PC-9 (cell line): ENCODE measurements at regions not wholly inside any gene's neighbourhood (a gene's known extent, or its start where the extent isn't known, plus 50 kb on each side); places are given as distances from the start of the nearest gene placed in this dataset.

Experiments used
- BruUV-seq: library from RNA; stranded (reverse); fragments of 400-500 nt; replicated peaks from 2 replicates; lab custom pipeline; 2021; lab: Mats Ljungman, UMichigan
- CTCF ChIA-PET: fragments of 300-600 bp; sonication (Branson Sonifier 250); formaldehyde crosslinking; loops from one replicate; lab custom pipeline; 2022; ENCODE audit warnings: antibody characterized with exemption; lab: Charles Lee
- POLR2A ChIA-PET: fragments of 300-600 bp; sonication (Branson Sonifier 250); formaldehyde crosslinking; loops from one replicate; lab custom pipeline; 2022; ENCODE audit warnings: antibody characterized with exemption; ENCODE audit not compliant: unreplicated experiment; lab: Charles Lee
- DNase-seq, 2 experiments: peaks; one replicate each; pipeline versions ENCODE4 v3.0.0 to v3.0.0-alpha.2; 2015 to 2022; ENCODE audit warnings: mixed read lengths in 1 of 2
- H2AFZ ChIP-seq: fragments of 200-600 bp; sonication (generic); 2 replicates; pipeline ENCODE4 v1.8.1; 2017; ENCODE audit warnings: antibody characterized with exemption
- H3F3A ChIP-seq: fragments of 200-600 bp; sonication (generic); 2 replicates; pipeline ENCODE4 v1.8.1; 2017; ENCODE audit warnings: antibody characterized with exemption, mild to moderate bottlenecking, low read depth; ENCODE audit not compliant: insufficient read depth
- H3K27ac ChIP-seq: fragments of 200-600 bp; sonication (generic); 2 replicates; pipeline ENCODE4 v1.6.1; 2016; ENCODE audit warnings: mixed run types
- H3K27me3 ChIP-seq: fragments of 200-600 bp; sonication (generic); 2 replicates; pipeline ENCODE4 v1.6.1; 2016; ENCODE audit warnings: low read depth, mixed run types; ENCODE audit not compliant: insufficient read depth
- H3K36me3 ChIP-seq: fragments of 200-600 bp; sonication (generic); 2 replicates; pipeline ENCODE4 v1.6.1; 2016; ENCODE audit warnings: low read depth, mixed run types
- H3K4me1 ChIP-seq: fragments of 200-600 bp; sonication (generic); replicated peaks from 2 replicates; pipeline ENCODE4 v1.6.1; 2016; ENCODE audit warnings: mixed run types; ENCODE audit not compliant: insufficient read depth
- H3K4me2 ChIP-seq: fragments of 200-600 bp; sonication (generic); 2 replicates; pipeline ENCODE4 v1.6.1; 2017; ENCODE audit warnings: mixed run types
- H3K4me3 ChIP-seq: fragments of 200-600 bp; sonication (generic); 2 replicates; pipeline ENCODE4 v1.6.1; 2016; ENCODE audit warnings: mixed run types
- H3K79me2 ChIP-seq: fragments of 200-600 bp; sonication (generic); 2 replicates; pipeline ENCODE4 v1.6.1; 2017; ENCODE audit warnings: low read depth, mixed run types
- H3K9me2 ChIP-seq: fragments of 200-600 bp; sonication (generic); 2 replicates; pipeline ENCODE4 v1.8.1; 2017; ENCODE audit warnings: mild to moderate bottlenecking; ENCODE audit not compliant: insufficient read depth
- H3K9me3 ChIP-seq: fragments of 200-600 bp; sonication (generic); 2 replicates; pipeline ENCODE4 v1.8.1; 2016; ENCODE audit warnings: low read depth; ENCODE audit not compliant: insufficient read depth
- H4K20me1 ChIP-seq: fragments of 200-600 bp; sonication (generic); 2 replicates; pipeline ENCODE4 v1.8.1; 2017; ENCODE audit not compliant: insufficient read depth
- EZH2 ChIP-seq: fragments of 200-600 bp; sonication (generic); IDR thresholded peaks from 2 replicates; pipeline ENCODE4 v1.8.0; 2017; ENCODE audit warnings: antibody characterized with exemption, low read depth
- intact Hi-C: fragments of 100-400 bp; cut with micrococcal nuclease; formaldehyde crosslinking; loops from one replicate; pipeline ENCODE4 v1.10.0; 2022; ENCODE audit not compliant: unreplicated experiment
- TF ChIP-seq, protein P1 (sequence below): fragments of 200-600 bp; sonication (generic); conservative IDR thresholded peaks from 2 replicates; pipeline ENCODE4 v1.6.1; 2017; ENCODE audit warnings: mixed run types, antibody characterized with exemption, mild to moderate bottlenecking, moderate library complexity

DNA sequence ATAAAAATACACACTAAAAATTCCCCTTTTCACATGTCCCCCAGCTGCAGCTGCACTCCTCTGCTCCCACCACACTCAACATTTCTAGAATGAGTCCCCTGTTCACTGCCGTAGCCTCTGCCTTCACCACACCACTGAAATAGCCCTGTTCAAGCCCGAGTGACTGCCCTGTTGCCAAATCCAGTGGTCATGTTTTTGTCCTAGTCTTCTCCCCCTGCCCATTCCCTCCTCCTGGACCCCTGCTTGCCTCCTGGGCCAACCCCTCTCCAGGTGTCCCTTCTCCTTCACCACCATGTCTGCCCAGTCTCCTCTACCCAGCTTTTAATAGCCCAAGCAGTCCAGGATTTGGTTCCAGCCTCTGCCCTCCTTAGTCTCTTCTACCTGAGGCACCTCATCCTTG is 97.1 kb upstream of the LGALSL start:
- no peak overlapping the region for H3K4me2 ChIP-seq
- 0 out of 2 replicates have a peak, but pooled peaks cover 5% of the 10 kb centered on the region for H3K9me3 ChIP-seq
- no peaks in the 10 kb centered on the region for H3K27me3 ChIP-seq
- H2AFZ ChIP-seq, result no peak overlapping the region
- DNase-seq, result no peak
- peaks cover 6% of the 10 kb centered on the region; the same call in 1 of the 2 replicates for H3K9me2 ChIP-seq
- ChIA-PET POLR2A (interaction anchor here (0.6 kb wide), 1 partner anchor 60 kb away, joined by 3 read pairs; no protein-coding TSS in a partner anchor), CTCF (interaction anchor here (1.0 kb wide), 1 partner anchor 131 kb away, joined by 3 read pairs; no protein-coding TSS in a partner anchor)
- TF ChIP-seq, protein P1, sequence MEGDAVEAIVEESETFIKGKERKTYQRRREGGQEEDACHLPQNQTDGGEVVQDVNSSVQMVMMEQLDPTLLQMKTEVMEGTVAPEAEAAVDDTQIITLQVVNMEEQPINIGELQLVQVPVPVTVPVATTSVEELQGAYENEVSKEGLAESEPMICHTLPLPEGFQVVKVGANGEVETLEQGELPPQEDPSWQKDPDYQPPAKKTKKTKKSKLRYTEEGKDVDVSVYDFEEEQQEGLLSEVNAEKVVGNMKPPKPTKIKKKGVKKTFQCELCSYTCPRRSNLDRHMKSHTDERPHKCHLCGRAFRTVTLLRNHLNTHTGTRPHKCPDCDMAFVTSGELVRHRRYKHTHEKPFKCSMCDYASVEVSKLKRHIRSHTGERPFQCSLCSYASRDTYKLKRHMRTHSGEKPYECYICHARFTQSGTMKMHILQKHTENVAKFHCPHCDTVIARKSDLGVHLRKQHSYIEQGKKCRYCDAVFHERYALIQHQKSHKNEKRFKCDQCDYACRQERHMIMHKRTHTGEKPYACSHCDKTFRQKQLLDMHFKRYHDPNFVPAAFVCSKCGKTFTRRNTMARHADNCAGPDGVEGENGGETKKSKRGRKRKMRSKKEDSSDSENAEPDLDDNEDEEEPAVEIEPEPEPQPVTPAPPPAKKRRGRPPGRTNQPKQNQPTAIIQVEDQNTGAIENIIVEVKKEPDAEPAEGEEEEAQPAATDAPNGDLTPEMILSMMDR, result no peak
- TF ChIP-seq EZH2, result no peak
- no peaks in the 10 kb centered on the region for H4K20me1 ChIP-seq
- H3K79me2 ChIP-seq, result no peaks in the 10 kb centered on the region
- peaks cover 57% of the 10 kb centered on the region for H3F3A ChIP-seq
- H3K27ac ChIP-seq, result no peak overlapping the region
- intact Hi-C loops, result no loop called here
- H3K4me1 ChIP-seq, result peaks cover 66% of the 10 kb centered on the region
- H3K4me3 ChIP-seq, result no peak overlapping the region
- BruUV-seq, result no TSS peak
- H3K36me3 ChIP-seq, result no peaks in the 10 kb centered on the region

DNA sequence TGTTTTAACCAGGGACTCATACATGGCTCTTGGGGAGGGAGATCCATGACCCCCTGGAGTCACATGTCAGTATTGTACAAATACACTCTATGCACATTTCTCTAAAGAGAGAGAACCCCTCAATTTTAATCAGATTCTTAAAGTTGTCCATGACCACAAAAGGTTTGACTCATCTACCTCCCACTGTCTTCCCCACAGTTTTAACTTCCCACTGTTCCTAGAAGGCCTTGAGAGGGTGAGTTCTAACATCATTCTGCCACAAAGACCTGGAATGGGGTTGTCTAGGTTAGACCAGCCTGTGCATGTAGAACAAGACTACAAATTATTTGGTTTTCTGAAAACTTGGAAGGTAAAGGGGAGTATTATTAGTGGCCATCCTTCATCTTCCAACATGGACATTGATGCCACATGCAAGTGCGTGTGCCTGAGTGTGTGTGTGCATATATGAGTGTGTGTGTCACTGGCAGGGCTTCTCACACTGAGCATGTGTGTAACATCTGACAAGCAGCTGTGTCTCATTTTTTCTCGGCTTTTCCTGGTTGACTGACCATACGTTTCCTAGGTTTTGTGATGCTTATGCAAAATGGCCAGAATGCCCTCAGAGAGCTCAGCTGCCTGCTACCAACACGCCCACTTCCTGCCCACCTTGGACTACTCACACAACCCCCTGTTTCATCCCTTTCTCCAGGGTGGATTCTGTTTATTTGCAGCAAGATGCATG is 94.6 kb upstream of the LGALSL start:
- H2AFZ ChIP-seq, result no peak overlapping the region
- CTCF ChIA-PET, result no interaction called here
- BruUV-seq, result TSS peak; percentile 89

GRCh38 chr2:64359892-64360657 is 93.9 kb upstream of the LGALSL start:
- TF ChIP-seq, protein P1, result peak; percentile 39; the same call in 1 of the 2 replicates
- no peak for TF ChIP-seq EZH2
- Histone ChIP-seq H3K36me3 (no peaks in the 10 kb centered on the region), H3K4me1 (peaks cover 67% of the 10 kb centered on the region), H3K4me3 (peak overlapping the region; percentile 29; the same call in 1 of the 2 replicates), H3K79me2 (no peaks in the 10 kb centered on the region), H3K9me3 (no peaks in the 10 kb centered on the region), H2AFZ (no peak overlapping the region), H3K27me3 (no peaks in the 10 kb centered on the region), H3F3A (peaks cover 51% of the 10 kb centered on the region), H3K4me2 (peak overlapping the region; percentile 77), H3K27ac (peak overlapping the region; percentile 94), H4K20me1 (no peaks in the 10 kb centered on the region), H3K9me2 (peaks cover 6% of the 10 kb centered on the region; the same call in 1 of the 2 replicates)
- intact Hi-C loops, result loop anchor here (1.0 to 10.0 kb wide), 2 partner anchors 93 to 125 kb away; no protein-coding TSS in a partner anchor
- DNase-seq, result peak; percentile 93 to 98
- BruUV-seq, result no TSS peak
- POLR2A ChIA-PET, result interaction anchor here (0.5 to 0.6 kb wide), 4 partner anchors 93 to 1721 kb away, joined by 3 to 8 read pairs (median 6); no protein-coding TSS in a partner anchor
- CTCF ChIA-PET, result interaction anchor here (0.8 to 0.9 kb wide), 2 partner anchors 29 to 128 kb away, joined by 3 read pairs; no protein-coding TSS in a partner anchor

More for the DNA sequence above, 94.6 kb upstream of the LGALSL start:
- Histone ChIP-seq H3K9me3 (no peaks in the 10 kb centered on the region), H3K4me2 (peak overlapping the region; percentile 77), H3K4me3 (peak overlapping the region; percentile 29; the same call in 1 of the 2 replicates), H3K79me2 (no peaks in the 10 kb centered on the region), H3K27ac (peak overlapping the region; percentile 94), H3K4me1 (peaks cover 72% of the 10 kb centered on the region), H4K20me1 (no peaks in the 10 kb centered on the region), H3F3A (peaks cover 58% of the 10 kb centered on the region), H3K27me3 (no peaks in the 10 kb centered on the region), H3K36me3 (no peaks in the 10 kb centered on the region), H3K9me2 (peaks cover 6% of the 10 kb centered on the region; the same call in 1 of the 2 replicates)
- DNase-seq, result no peak
- no peak for TF ChIP-seq EZH2
- TF ChIP-seq, protein P1, result no peak
- intact Hi-C loops, result no loop called here
- POLR2A ChIA-PET, result interaction anchor here (0.6 kb wide), 1 partner anchor 94 kb away, joined by 3 read pairs; no protein-coding TSS in a partner anchor
